DND-41 (cell line): ENCODE measurements at regions not wholly inside any gene's neighbourhood (a gene's known extent, or its start where the extent isn't known, plus 50 kb on each side); places are given as distances from the start of the nearest gene placed in this dataset.
A peak's percentile ranks its signal among the peaks of the same experiment; 100 is the strongest.

ENCODE experiments used
- ATAC-seq: fragments of 200-7000 bp; cut with Tn5 transposase; 3 replicates; pipeline ENCODE4 v1.9.1; 2021; ENCODE audit warnings: low read depth; ENCODE audit not compliant: insufficient read depth
- DNase-seq: peaks from one replicate; pipeline ENCODE4 v3.0.0-alpha.2; 2020
- H2AFZ ChIP-seq: 2 replicates; pipeline ENCODE4 v1.6.0; 2012; ENCODE audit warnings: low read depth, low read length
- H3K27ac ChIP-seq: 2 replicates; pipeline ENCODE4 v1.5.1; 2012; ENCODE audit warnings: low read length, inconsistent platforms
- H3K27me3 ChIP-seq: fragments of 200-600 bp; sonication (generic); 2 replicates; pipeline ENCODE4 v1.6.0; 2012; ENCODE audit warnings: low read length, mild to moderate bottlenecking, inconsistent platforms; ENCODE audit not compliant: insufficient read depth, poor library complexity
- H3K36me3 ChIP-seq: 2 replicates; pipeline ENCODE4 v1.5.1; 2012; ENCODE audit warnings: low read length, inconsistent platforms; ENCODE audit not compliant: insufficient read depth
- H3K4me1 ChIP-seq: 2 replicates; pipeline ENCODE4 v1.5.1; 2012; ENCODE audit warnings: mild to moderate bottlenecking, low read length; ENCODE audit not compliant: insufficient read depth
- H3K4me2 ChIP-seq: 2 replicates; pipeline ENCODE4 v1.6.0; 2012; ENCODE audit warnings: mild to moderate bottlenecking, moderate library complexity, low read length, inconsistent platforms; ENCODE audit not compliant: insufficient read depth
- H3K4me3 ChIP-seq, 2 experiments: fragments of 200-600 bp in 1 of 2; shearing (Covaris generic) in 1 of 2; 2 replicates each; pipeline ENCODE4 v1.5.1; 2012 to 2016; ENCODE audit warnings: inconsistent platforms in 2 of 2, low read length in 2 of 2, mild to moderate bottlenecking in 2 of 2, low read depth in 1 of 2, moderate library complexity in 1 of 2
- H3K79me2 ChIP-seq: 2 replicates; pipeline ENCODE4 v1.6.0; 2012; ENCODE audit warnings: low read length, inconsistent platforms; ENCODE audit not compliant: insufficient read depth
- H3K9ac ChIP-seq: 2 replicates; pipeline ENCODE4 v1.6.0; 2012; ENCODE audit warnings: low read depth, mild to moderate bottlenecking, inconsistent platforms, low read length, moderate library complexity
- H3K9me3 ChIP-seq: 2 replicates; pipeline ENCODE4 v1.5.1; 2012; ENCODE audit warnings: low read length, moderate library complexity, mild to moderate bottlenecking, inconsistent platforms; ENCODE audit not compliant: insufficient read depth, severe bottlenecking
- H4K20me1 ChIP-seq: 2 replicates; pipeline ENCODE4 v1.6.0; 2012; ENCODE audit warnings: low read length; ENCODE audit not compliant: insufficient read depth
- CTCF ChIP-seq: IDR thresholded peaks from 2 replicates; pipeline ENCODE4 v1.5.1; 2012; ENCODE audit warnings: borderline replicate concordance, low read length, moderate library complexity, mild to moderate bottlenecking; ENCODE audit not compliant: poor library complexity, severe bottlenecking; ENCODE audit errors: extremely low read depth
- EZH2 ChIP-seq: IDR thresholded peaks from 3 replicates; pipeline ENCODE4 v1.6.1; 2012; ENCODE audit warnings: borderline replicate concordance, low read depth, mild to moderate bottlenecking, moderate library complexity, low read length, inconsistent platforms; ENCODE audit not compliant: severe bottlenecking

- no peak overlapping the region for H3K27ac ChIP-seq
- H3K4me2 ChIP-seq, result no peak overlapping the region
- no peaks in the 10 kb centered on the region for H3K36me3 ChIP-seq
- no peaks in the 10 kb centered on the region for H3K4me1 ChIP-seq
- DNase-seq (no peak), ATAC-seq (no peak)
- no peaks in the 10 kb centered on the region for H4K20me1 ChIP-seq
- H3K4me3 ChIP-seq, result no peak overlapping the region
- H3K27me3 ChIP-seq, result no peaks in the 10 kb centered on the region
- no peaks in the 10 kb centered on the region for H3K79me2 ChIP-seq
- no peaks in the 10 kb centered on the region for H3K9me3 ChIP-seq
- TF ChIP-seq CTCF (no peak), EZH2 (no peak)
- H3K9ac ChIP-seq, result no peak overlapping the region
- H2AFZ ChIP-seq, result no peak overlapping the region
Measured at GRCh38 chr17:71470062-71470461, 650.8 kb upstream of the SOX9 start.

- no peaks in the 10 kb centered on the region for H3K9me3 ChIP-seq
- no peak overlapping the region for H3K4me2 ChIP-seq
- no peak overlapping the region for H2AFZ ChIP-seq
- peak; percentile 35 for DNase-seq
- no peak overlapping the region for H3K27ac ChIP-seq
- no peaks in the 10 kb centered on the region for H3K36me3 ChIP-seq
- H3K4me3 ChIP-seq, result no peak overlapping the region
- no peaks in the 10 kb centered on the region for H4K20me1 ChIP-seq
- no peak overlapping the region for H3K9ac ChIP-seq
- H3K79me2 ChIP-seq, result no peaks in the 10 kb centered on the region
- H3K27me3 ChIP-seq, result no peaks in the 10 kb centered on the region
- no peaks in the 10 kb centered on the region for H3K4me1 ChIP-seq
- TF ChIP-seq EZH2 (no peak), CTCF (peak; percentile 69)
- peak; percentile 80 for ATAC-seq
Measured at GRCh38 chr17:71472809-71473789, 647.7 kb upstream of the SOX9 start.

- no peak overlapping the region for H3K4me3 ChIP-seq
- H2AFZ ChIP-seq, result no peak overlapping the region
- H3K79me2 ChIP-seq, result no peaks in the 10 kb centered on the region
- H3K9ac ChIP-seq, result no peak overlapping the region
- H3K4me2 ChIP-seq, result no peak overlapping the region
- no peak overlapping the region for H3K27ac ChIP-seq
- no peak for ATAC-seq
- TF ChIP-seq CTCF (no peak), EZH2 (no peak)
- H3K4me1 ChIP-seq, result no peaks in the 10 kb centered on the region
- H4K20me1 ChIP-seq, result no peaks in the 10 kb centered on the region
- no peaks in the 10 kb centered on the region for H3K27me3 ChIP-seq
- no peak for DNase-seq
- H3K36me3 ChIP-seq, result no peaks in the 10 kb centered on the region
- no peaks in the 10 kb centered on the region for H3K9me3 ChIP-seq
Measured at GRCh38 chr17:71477356-71477755, 643.5 kb upstream of the SOX9 start.
